ENCODE measurements at regions not wholly inside any gene's neighbourhood (a gene's known extent, or its start where the extent isn't known, plus 50 kb on each side); places are given as distances from the start of the nearest gene placed in this dataset.

- Mint-ChIP-seq H3K27ac (no peak overlapping the region), H3K36me3 (ENCODE audit: low read depth) (no peaks in the 10 kb centered on the region), H3K4me1 (no peaks in the 10 kb centered on the region), H3K4me3 (no peak overlapping the region), H3K9me3 (peaks cover 6% of the 10 kb centered on the region), H3K27me3 (ENCODE audit: low read depth, poor library complexity) (peaks cover 5% of the 10 kb centered on the region)
- no peak for TF ChIP-seq CTCF (IDR thresholded peaks at IDR 0.05)
- no peak for DNase-seq
Observed at GRCh38 chr4:89373394-89373793, 65.8 kb upstream of the GPRIN3 start.

- no peaks in the 10 kb centered on the region for H3K36me3 Mint-ChIP-seq (ENCODE audit: low read depth)
- no peaks in the 10 kb centered on the region for H3K4me1 Mint-ChIP-seq
- H3K4me3 Mint-ChIP-seq, result no peak overlapping the region
- H3K27ac Mint-ChIP-seq, result no peak overlapping the region
- H3K27me3 Mint-ChIP-seq (ENCODE audit: low read depth, poor library complexity), result peaks cover 5% of the 10 kb centered on the region
- no peaks in the 10 kb centered on the region for H3K9me3 Mint-ChIP-seq
- TF ChIP-seq CTCF (IDR thresholded peaks at IDR 0.05), result no peak
- no peak for DNase-seq
Observed at GRCh38 chr4:89371614-89372013, 64.0 kb upstream of the GPRIN3 start.

GRCh38 chr4:89369581-89369980 lies 62.0 kb upstream of the GPRIN3 start:
- Mint-ChIP-seq H3K4me3 (no peak overlapping the region), H3K36me3 (ENCODE audit: low read depth) (no peaks in the 10 kb centered on the region), H3K4me1 (no peaks in the 10 kb centered on the region), H3K9me3 (no peaks in the 10 kb centered on the region), H3K27me3 (ENCODE audit: low read depth, poor library complexity) (peaks cover 5% of the 10 kb centered on the region), H3K27ac (no peak overlapping the region)
- no peak for TF ChIP-seq CTCF (IDR thresholded peaks at IDR 0.05)
- DNase-seq, result no peak

GRCh38 chr4:89368861-89369260 lies 61.3 kb upstream of the GPRIN3 start:
- no peak overlapping the region for H3K27ac Mint-ChIP-seq
- H3K4me3 Mint-ChIP-seq, result no peak overlapping the region
- H3K36me3 Mint-ChIP-seq (ENCODE audit: low read depth), result no peaks in the 10 kb centered on the region
- H3K27me3 Mint-ChIP-seq (ENCODE audit: low read depth, poor library complexity), result peaks cover 5% of the 10 kb centered on the region
- H3K4me1 Mint-ChIP-seq, result no peaks in the 10 kb centered on the region
- DNase-seq, result no peak
- no peaks in the 10 kb centered on the region for H3K9me3 Mint-ChIP-seq
- no peak for TF ChIP-seq CTCF (IDR thresholded peaks at IDR 0.05)

GRCh38 chr4:89365776-89366175 lies 58.2 kb upstream of the GPRIN3 start:
- Mint-ChIP-seq H3K4me3 (no peak overlapping the region), H3K4me1 (no peaks in the 10 kb centered on the region), H3K36me3 (ENCODE audit: low read depth) (no peaks in the 10 kb centered on the region), H3K27me3 (ENCODE audit: low read depth, poor library complexity) (no peaks in the 10 kb centered on the region), H3K27ac (no peak overlapping the region), H3K9me3 (no peaks in the 10 kb centered on the region)
- no peak for TF ChIP-seq CTCF (IDR thresholded peaks at IDR 0.05)
- no peak for DNase-seq

- Mint-ChIP-seq H3K27me3 (ENCODE audit: low read depth, poor library complexity) (no peaks in the 10 kb centered on the region), H3K4me1 (no peaks in the 10 kb centered on the region), H3K4me3 (no peak overlapping the region), H3K9me3 (no peaks in the 10 kb centered on the region), H3K27ac (no peak overlapping the region), H3K36me3 (ENCODE audit: low read depth) (no peaks in the 10 kb centered on the region)
- DNase-seq, result no peak
- no peak for TF ChIP-seq CTCF (IDR thresholded peaks at IDR 0.05)
Observed at GRCh38 chr4:89365375-89365774, 57.8 kb upstream of the GPRIN3 start.
